Mesendoderm (in vitro differentiated cells): ENCODE measurements at regions not wholly inside any gene's neighbourhood (a gene's known extent, or its start where the extent isn't known, plus 50 kb on each side); places are given as distances from the start of the nearest gene placed in this dataset.

ENCODE experiments used
- DNase-seq: peaks from one replicate; pipeline ENCODE4 v3.0.0; 2013
- H2AK5ac ChIP-seq: 2 replicates; pipeline ENCODE4 v1.6.1; 2013; ENCODE audit warnings: low read length, inconsistent platforms
- H2BK120ac ChIP-seq: 2 replicates; pipeline ENCODE4 v1.6.1; 2013; ENCODE audit warnings: low read depth, mild to moderate bottlenecking, low read length, moderate library complexity, mixed read lengths
- H2BK15ac ChIP-seq: replicated peaks from 2 replicates; pipeline ENCODE4 v1.6.1; 2013; ENCODE audit warnings: low read depth, mild to moderate bottlenecking, moderate library complexity
- H2BK5ac ChIP-seq: 2 replicates; pipeline ENCODE4 v1.6.1; 2013; ENCODE audit warnings: low read length, inconsistent platforms
- H3K18ac ChIP-seq: 2 replicates; pipeline ENCODE4 v1.6.1; 2013; ENCODE audit warnings: mild to moderate bottlenecking, low read length, mixed read lengths
- H3K23ac ChIP-seq: one replicate; pipeline ENCODE4 v1.6.1; 2013; ENCODE audit warnings: low read length
- H3K27ac ChIP-seq: 2 replicates; pipeline ENCODE4 v1.5.1; 2013; ENCODE audit warnings: low read depth, mild to moderate bottlenecking, inconsistent platforms, low read length, moderate library complexity
- H3K27me3 ChIP-seq: 2 replicates; pipeline ENCODE4 v1.6.1; 2013; ENCODE audit warnings: low read length, control low read depth, mild to moderate bottlenecking, inconsistent platforms; ENCODE audit not compliant: insufficient read depth, poor library complexity
- H3K36me3 ChIP-seq: 2 replicates; pipeline ENCODE4 v1.6.1; 2013; ENCODE audit warnings: low read length, inconsistent platforms; ENCODE audit not compliant: control insufficient read depth, insufficient read depth
- H3K4ac ChIP-seq: one replicate; pipeline ENCODE4 v1.6.1; 2013; ENCODE audit warnings: low read depth, mild to moderate bottlenecking, low read length, moderate library complexity
- H3K4me1 ChIP-seq: 2 replicates; pipeline ENCODE4 v1.6.1; 2013; ENCODE audit warnings: low read depth, low read length, inconsistent platforms; ENCODE audit not compliant: control insufficient read depth
- H3K4me2 ChIP-seq: 2 replicates; pipeline ENCODE4 v1.6.1; 2013; ENCODE audit warnings: low read length
- H3K4me3 ChIP-seq: 2 replicates; pipeline ENCODE4 v1.5.1; 2013; ENCODE audit warnings: mild to moderate bottlenecking, low read length
- H3K56ac ChIP-seq: one replicate; pipeline ENCODE4 v1.6.1; 2013; ENCODE audit warnings: low read length
- H3K79me1 ChIP-seq: 2 replicates; pipeline ENCODE4 v1.6.1; 2013; ENCODE audit warnings: low read length, inconsistent platforms
- H3K79me2 ChIP-seq: 2 replicates; pipeline ENCODE4 v1.6.1; 2013; ENCODE audit warnings: mild to moderate bottlenecking, low read length; ENCODE audit not compliant: control insufficient read depth, insufficient read depth
- H3K9ac ChIP-seq: 2 replicates; pipeline ENCODE4 v1.6.1; 2013; ENCODE audit warnings: low read length, inconsistent platforms
- H4K5ac ChIP-seq: one replicate; pipeline ENCODE4 v1.6.1; 2013; ENCODE audit warnings: low read length
- H4K8ac ChIP-seq: one replicate; pipeline ENCODE4 v1.6.1; 2013; ENCODE audit warnings: low read depth, mild to moderate bottlenecking, control low read depth, low read length, moderate library complexity
- WGBS: extraction: QIAGEN DNeasy Blood & Tissue Kit; methylation state at CpG from one replicate; pipeline ENCODE4 v1.1.7; 2013; ENCODE audit warnings: low lambda C conversion rate, missing lambda C conversion rate; ENCODE audit not compliant: insufficient coverage; ENCODE audit errors: extremely low coverage; 5-methylcytosine and 5-hydroxymethylcytosine counted together

DNA sequence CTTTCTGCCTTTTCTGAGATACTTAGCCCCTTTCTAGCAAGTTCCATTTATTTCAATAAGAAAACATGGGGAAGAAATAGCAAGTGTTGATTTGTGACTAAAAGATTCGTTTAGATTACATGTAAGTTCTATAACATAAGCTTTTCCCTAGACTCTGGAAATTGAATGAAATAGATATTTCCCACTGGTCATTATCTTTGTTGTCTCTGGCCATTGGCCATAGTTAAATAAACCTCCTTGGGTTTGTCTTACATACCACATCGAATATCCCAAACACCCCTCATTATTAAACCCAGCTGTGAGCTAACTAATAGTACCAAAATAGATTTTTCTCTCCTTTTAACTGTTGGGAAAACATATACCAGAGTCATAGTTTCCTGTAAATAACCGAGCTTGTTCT lies 534.8 kb downstream of the IQCM start:
- no peak overlapping the region for H3K9ac ChIP-seq
- no peak for DNase-seq
- H3K79me1 ChIP-seq, result no peaks in the 10 kb centered on the region
- no peak overlapping the region for H3K18ac ChIP-seq
- no peak overlapping the region for H2BK120ac ChIP-seq
- no peak overlapping the region for H3K4me2 ChIP-seq
- no peak overlapping the region for H3K27ac ChIP-seq
- no peak overlapping the region for H3K56ac ChIP-seq
- WGBS, result no CpG with 5 or more reads among the region's 3 CpGs
- no peak overlapping the region for H3K4me3 ChIP-seq
- H3K4me1 ChIP-seq, result no peaks in the 10 kb centered on the region
- no peaks in the 10 kb centered on the region for H3K36me3 ChIP-seq
- no peak overlapping the region for H2BK15ac ChIP-seq
- H2BK5ac ChIP-seq, result no peak overlapping the region
- no peaks in the 10 kb centered on the region for H3K79me2 ChIP-seq
- no peaks in the 10 kb centered on the region for H3K27me3 ChIP-seq
- no peak overlapping the region for H3K23ac ChIP-seq
- no peak overlapping the region for H4K5ac ChIP-seq
- H3K4ac ChIP-seq, result no peak overlapping the region
- no peak overlapping the region for H4K8ac ChIP-seq
- no peak overlapping the region for H2AK5ac ChIP-seq

DNA sequence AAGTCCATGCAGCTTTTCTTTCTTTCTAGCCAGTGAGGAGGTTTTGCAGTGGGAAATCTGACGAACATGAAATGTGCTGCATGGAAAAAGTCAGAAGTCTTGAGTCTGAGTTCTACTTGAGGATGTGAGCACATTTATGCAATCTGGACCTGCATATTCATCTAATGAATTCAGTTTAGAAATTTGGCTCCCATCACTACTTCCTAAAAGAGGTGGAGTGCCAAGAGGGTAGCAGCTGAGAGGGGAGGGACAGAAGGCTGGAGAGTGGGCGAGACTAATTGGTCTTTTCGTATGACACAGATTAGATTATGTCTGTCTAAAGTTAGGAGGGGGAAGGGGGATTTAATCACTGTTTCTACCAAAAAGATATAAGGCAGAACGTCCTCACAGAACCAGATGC lies 535.9 kb downstream of the IQCM start:
- H2BK15ac ChIP-seq, result no peak overlapping the region
- H3K4me2 ChIP-seq, result no peak overlapping the region
- no peak overlapping the region for H3K23ac ChIP-seq
- H2BK5ac ChIP-seq, result no peak overlapping the region
- no peak overlapping the region for H3K27ac ChIP-seq
- no peaks in the 10 kb centered on the region for H3K36me3 ChIP-seq
- H3K4me1 ChIP-seq, result no peaks in the 10 kb centered on the region
- no peak overlapping the region for H3K9ac ChIP-seq
- H2AK5ac ChIP-seq, result no peak overlapping the region
- no peak overlapping the region for H3K56ac ChIP-seq
- no peak overlapping the region for H4K5ac ChIP-seq
- H3K4me3 ChIP-seq, result no peak overlapping the region
- no peak overlapping the region for H3K4ac ChIP-seq
- no peak overlapping the region for H3K18ac ChIP-seq
- no peaks in the 10 kb centered on the region for H3K79me2 ChIP-seq
- no peak for DNase-seq
- H3K79me1 ChIP-seq, result no peaks in the 10 kb centered on the region
- no peaks in the 10 kb centered on the region for H3K27me3 ChIP-seq
- no CpG with 5 or more reads among the region's 4 CpGs for WGBS
- no peak overlapping the region for H2BK120ac ChIP-seq
- no peak overlapping the region for H4K8ac ChIP-seq

DNA sequence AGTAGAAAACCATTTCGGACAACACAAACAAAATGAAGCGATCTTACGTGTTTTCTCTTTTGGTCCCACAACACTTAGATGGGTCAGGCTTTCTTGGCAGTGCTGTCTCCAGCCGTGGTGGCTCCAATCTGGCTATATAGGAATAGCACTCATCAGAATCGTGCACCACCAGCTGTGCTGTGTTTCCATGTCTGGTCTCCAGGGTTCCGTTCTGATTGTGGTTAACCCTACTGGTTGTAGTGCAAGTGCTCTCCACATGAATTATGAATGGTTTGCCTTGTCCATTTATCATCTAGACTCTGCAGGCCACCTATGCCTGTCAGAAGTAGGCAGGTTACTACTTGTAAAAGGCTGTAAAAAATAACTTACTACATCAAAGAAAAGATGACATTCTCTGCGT lies 536.3 kb downstream of the IQCM start:
- Histone ChIP-seq H3K9ac (no peak overlapping the region), H2BK15ac (no peak overlapping the region), H3K4me3 (no peak overlapping the region), H2AK5ac (no peak overlapping the region), H3K36me3 (no peaks in the 10 kb centered on the region), H3K4me1 (no peaks in the 10 kb centered on the region), H2BK5ac (no peak overlapping the region), H2BK120ac (no peak overlapping the region), H4K8ac (no peak overlapping the region), H3K79me2 (no peaks in the 10 kb centered on the region), H3K23ac (no peak overlapping the region), H3K79me1 (no peaks in the 10 kb centered on the region), H3K27me3 (no peaks in the 10 kb centered on the region), H3K4me2 (no peak overlapping the region), H3K18ac (no peak overlapping the region), H3K27ac (no peak overlapping the region), H3K4ac (no peak overlapping the region), H3K56ac (no peak overlapping the region), H4K5ac (no peak overlapping the region)
- DNase-seq, result no peak
- no CpG with 5 or more reads among the region's 7 CpGs for WGBS

DNA sequence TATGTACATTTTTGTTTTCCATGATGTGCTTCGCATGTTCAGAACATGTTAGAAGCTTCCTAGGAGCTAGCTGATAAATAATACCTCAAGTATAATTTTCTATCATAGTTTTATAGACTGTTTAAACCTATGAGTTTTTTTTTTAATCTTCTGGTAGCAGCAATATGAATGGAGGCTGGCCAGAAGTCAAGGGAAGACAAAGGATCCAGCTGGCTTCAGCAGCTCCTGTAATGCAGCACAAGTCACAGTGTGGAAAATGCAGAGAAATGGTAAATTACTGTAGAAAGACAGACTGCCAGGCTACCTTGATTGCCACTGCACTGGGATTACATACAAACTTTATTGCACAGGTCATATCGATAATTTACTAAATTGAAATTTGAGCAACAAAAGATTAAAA lies 537.9 kb downstream of the IQCM start:
- DNase-seq, result no peak
- H3K9ac ChIP-seq, result no peak overlapping the region
- H3K4me1 ChIP-seq, result no peaks in the 10 kb centered on the region
- H3K4me2 ChIP-seq, result no peak overlapping the region
- H2AK5ac ChIP-seq, result no peak overlapping the region
- no peak overlapping the region for H3K4ac ChIP-seq
- no peak overlapping the region for H3K18ac ChIP-seq
- no peak overlapping the region for H3K27ac ChIP-seq
- no peaks in the 10 kb centered on the region for H3K27me3 ChIP-seq
- H2BK5ac ChIP-seq, result no peak overlapping the region
- H2BK15ac ChIP-seq, result no peak overlapping the region
- no peak overlapping the region for H4K8ac ChIP-seq
- H3K36me3 ChIP-seq, result no peaks in the 10 kb centered on the region
- no peak overlapping the region for H3K56ac ChIP-seq
- H4K5ac ChIP-seq, result no peak overlapping the region
- no peak overlapping the region for H3K4me3 ChIP-seq
- WGBS, result no CpG with 5 or more reads among the region's 2 CpGs
- H3K23ac ChIP-seq, result no peak overlapping the region
- no peaks in the 10 kb centered on the region for H3K79me1 ChIP-seq
- no peaks in the 10 kb centered on the region for H3K79me2 ChIP-seq
- H2BK120ac ChIP-seq, result no peak overlapping the region

DNA sequence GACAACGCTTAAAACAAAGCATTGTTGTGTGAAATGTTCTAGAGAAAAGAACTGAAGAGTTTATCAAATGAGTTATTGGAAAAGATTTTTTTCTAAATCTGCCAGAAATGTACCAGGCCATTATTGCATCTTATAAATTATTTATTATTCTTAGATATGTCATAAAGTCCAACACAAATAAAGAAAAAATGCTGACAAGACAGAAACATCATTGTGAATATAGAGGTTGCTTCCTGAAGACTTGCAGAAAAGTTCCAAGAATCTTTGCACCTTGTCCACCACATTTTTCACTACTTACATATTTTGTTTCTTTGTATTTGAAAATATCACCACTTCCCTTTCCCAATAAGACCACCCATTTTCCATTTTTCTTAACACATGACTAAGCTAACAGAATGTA lies 545.8 kb downstream of the IQCM start:
- H3K36me3 ChIP-seq, result no peaks in the 10 kb centered on the region

DNA sequence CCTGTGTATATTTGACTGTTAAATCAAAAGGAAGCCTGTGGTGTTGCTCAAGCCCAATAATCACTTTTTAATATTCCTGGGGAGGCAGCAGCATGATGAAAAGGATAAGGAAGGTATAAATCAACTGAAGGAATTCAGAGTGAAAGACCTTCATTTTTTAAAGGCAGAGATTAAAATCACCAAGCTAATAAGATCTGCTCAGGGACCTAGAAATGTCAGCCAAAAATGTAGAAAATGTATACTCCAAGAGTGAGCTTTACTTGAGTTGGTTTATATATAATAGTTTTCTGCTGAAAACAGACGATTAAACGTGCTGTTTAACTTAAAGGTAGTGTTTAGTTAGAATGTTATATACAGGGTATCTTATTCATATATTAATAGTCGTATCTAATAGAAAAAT lies 549.3 kb downstream of the IQCM start:
- H4K8ac ChIP-seq, result no peak overlapping the region
- no peak overlapping the region for H3K4me3 ChIP-seq
- H3K27me3 ChIP-seq, result no peaks in the 10 kb centered on the region
- no peak overlapping the region for H2BK120ac ChIP-seq
- H3K9ac ChIP-seq, result no peak overlapping the region
- H3K27ac ChIP-seq, result no peak overlapping the region
- H3K18ac ChIP-seq, result no peak overlapping the region
- no peaks in the 10 kb centered on the region for H3K79me2 ChIP-seq
- no peak overlapping the region for H3K4me2 ChIP-seq
- H3K4ac ChIP-seq, result no peak overlapping the region
- H2BK15ac ChIP-seq, result no peak overlapping the region
- no peaks in the 10 kb centered on the region for H3K79me1 ChIP-seq
- no peak for DNase-seq
- WGBS, result 100% methylated on average over 2 of the region's 3 CpGs
- no peaks in the 10 kb centered on the region for H3K36me3 ChIP-seq
- H2AK5ac ChIP-seq, result no peak overlapping the region
- H2BK5ac ChIP-seq, result no peak overlapping the region
- no peaks in the 10 kb centered on the region for H3K4me1 ChIP-seq
- H4K5ac ChIP-seq, result no peak overlapping the region
- no peak overlapping the region for H3K23ac ChIP-seq
- no peak overlapping the region for H3K56ac ChIP-seq

More for the DNA sequence above, 545.8 kb downstream of the IQCM start:
- Histone ChIP-seq H3K4ac (no peak overlapping the region), H2BK120ac (no peak overlapping the region), H3K9ac (no peak overlapping the region), H3K79me1 (no peaks in the 10 kb centered on the region), H2BK5ac (no peak overlapping the region), H3K79me2 (no peaks in the 10 kb centered on the region), H3K4me1 (no peaks in the 10 kb centered on the region), H4K8ac (no peak overlapping the region), H3K27ac (no peak overlapping the region), H3K23ac (no peak overlapping the region), H3K4me2 (no peak overlapping the region), H3K4me3 (no peak overlapping the region), H2BK15ac (no peak overlapping the region), H3K56ac (no peak overlapping the region), H3K27me3 (no peaks in the 10 kb centered on the region), H2AK5ac (no peak overlapping the region), H3K18ac (no peak overlapping the region), H4K5ac (no peak overlapping the region)
- DNase-seq, result no peak
- WGBS, result no CpG with 5 or more reads among the region's 1 CpG
